ENCODE measurements at regions not wholly inside any gene's neighbourhood (a gene's known extent, or its start where the extent isn't known, plus 50 kb on each side); places are given as distances from the start of the nearest gene placed in this dataset.
"Not testable (repeated sequence)": the region's sequence is repeated elsewhere in the genome, so short reads cannot be mapped to it uniquely, and the experiment has no call there.

- H3K4me1 ChIP-seq: no peaks in the 10 kb centered on the region
- no peaks in the 10 kb centered on the region for H3K9me3 ChIP-seq
- H3K36me3 ChIP-seq: no peaks in the 10 kb centered on the region
- H3K27ac ChIP-seq: no peak overlapping the region
- TF ChIP-seq POLR2A (IDR thresholded peaks at IDR 0.05) (no peak), CTCF (IDR thresholded peaks at IDR 0.05) (no peak), POLR2AphosphoS5 (IDR thresholded peaks at IDR 0.05; ENCODE audit: insufficient read depth in 1 of 2, low read depth in 1 of 2) (no peak)
- intact Hi-C loops (cut with DNase I): no loop called here
- H3K27me3 ChIP-seq: no peaks in the 10 kb centered on the region
- DNase-seq (ENCODE audit: extremely low spot score in 2 of 2): peak in 1 of 2 donors; percentile 28
- H3K4me3 ChIP-seq: no peak overlapping the region
Observed at GRCh38 chr16:50490828-50491227, 57.4 kb upstream of the NKD1 start.

- no peaks in the 10 kb centered on the region for H3K27me3 ChIP-seq
- no peaks in the 10 kb centered on the region for H3K9me3 ChIP-seq
- H3K27ac ChIP-seq: no peak overlapping the region
- TF ChIP-seq CTCF (IDR thresholded peaks at IDR 0.05) (no peak), POLR2AphosphoS5 (IDR thresholded peaks at IDR 0.05; ENCODE audit: insufficient read depth in 1 of 2, low read depth in 1 of 2) (no peak), POLR2A (IDR thresholded peaks at IDR 0.05) (no peak)
- H3K36me3 ChIP-seq: no peaks in the 10 kb centered on the region
- intact Hi-C loops (cut with DNase I): no loop called here
- no peak overlapping the region for H3K4me3 ChIP-seq
- peak; percentile 71 to 94 for DNase-seq (ENCODE audit: extremely low spot score in 2 of 2)
- no peaks in the 10 kb centered on the region for H3K4me1 ChIP-seq
Observed at GRCh38 chr16:50489182-50489581, 59.0 kb upstream of the NKD1 start.

GRCh38 chr16:50487528-50487927 lies 60.7 kb upstream of the NKD1 start:
- no peak overlapping the region for H3K4me3 ChIP-seq
- no peak for TF ChIP-seq POLR2AphosphoS5 (IDR thresholded peaks at IDR 0.05; ENCODE audit: insufficient read depth in 1 of 2, low read depth in 1 of 2)
- DNase-seq (ENCODE audit: extremely low spot score in 2 of 2): no peak
- no peaks in the 10 kb centered on the region for H3K4me1 ChIP-seq
- no peaks in the 10 kb centered on the region for H3K36me3 ChIP-seq
- H3K27ac ChIP-seq: no peak overlapping the region
- H3K27me3 ChIP-seq: no peaks in the 10 kb centered on the region
- no peaks in the 10 kb centered on the region for H3K9me3 ChIP-seq
- intact Hi-C loops (cut with DNase I): no loop called here

GRCh38 chr16:50486162-50486561 lies 62.0 kb upstream of the NKD1 start:
- intact Hi-C loops (cut with DNase I); H3K4me3 ChIP-seq; H3K4me1 ChIP-seq; DNase-seq (ENCODE audit: extremely low spot score in 2 of 2); H3K27me3 ChIP-seq; H3K9me3 ChIP-seq; H3K36me3 ChIP-seq; H3K27ac ChIP-seq: not testable (repeated sequence)

- intact Hi-C loops (cut with DNase I): no loop called here
- Histone ChIP-seq H3K4me1 (no peaks in the 10 kb centered on the region), H3K27me3 (no peaks in the 10 kb centered on the region), H3K4me3 (no peak overlapping the region), H3K9me3 (no peaks in the 10 kb centered on the region), H3K36me3 (no peaks in the 10 kb centered on the region), H3K27ac (no peak overlapping the region)
- no peak for TF ChIP-seq POLR2AphosphoS5 (IDR thresholded peaks at IDR 0.05; ENCODE audit: insufficient read depth in 1 of 2, low read depth in 1 of 2)
- TF ChIP-seq CTCF (IDR thresholded peaks at IDR 0.05): no peak
- no peak for TF ChIP-seq POLR2A (IDR thresholded peaks at IDR 0.05)
- no peak for DNase-seq (ENCODE audit: extremely low spot score in 2 of 2)
Observed at GRCh38 chr16:50485232-50485631, 63.0 kb upstream of the NKD1 start.

GRCh38 chr16:50482271-50482670 lies 65.9 kb upstream of the NKD1 start:
- Histone ChIP-seq H3K36me3 (no peaks in the 10 kb centered on the region), H3K4me1 (peaks cover 7% of the 10 kb centered on the region), H3K9me3 (no peaks in the 10 kb centered on the region), H3K4me3 (no peak overlapping the region), H3K27ac (no peak overlapping the region), H3K27me3 (no peaks in the 10 kb centered on the region)
- intact Hi-C loops (cut with DNase I): no loop called here
- TF ChIP-seq POLR2A (IDR thresholded peaks at IDR 0.05) (no peak), POLR2AphosphoS5 (IDR thresholded peaks at IDR 0.05; ENCODE audit: insufficient read depth in 1 of 2, low read depth in 1 of 2) (no peak), CTCF (IDR thresholded peaks at IDR 0.05) (no peak)
- DNase-seq (ENCODE audit: extremely low spot score in 2 of 2): no peak

Data from vagina (tissue), 2 donors.